HepG2 (cell line): ENCODE measurements at regions not wholly inside any gene's neighbourhood (a gene's known extent, or its start where the extent isn't known, plus 50 kb on each side); places are given as distances from the start of the nearest gene placed in this dataset.

Experiments
- ATAC-seq: fragments of 200-7000 bp; cut with Tn5 transposase; 3 replicates; pipeline ENCODE4 v1.9.1; 2020; ENCODE audit warnings: mild to moderate bottlenecking, moderate library complexity
- BruUV-seq: library from RNA; stranded (reverse); fragments of 400-500 nt; replicated peaks from 2 replicates; lab custom pipeline; 2021; lab: Mats Ljungman, UMichigan
- CTCF ChIA-PET: fragments of 300-600 bp; formaldehyde crosslinking; extraction: SDS; loops from one replicate; lab custom pipeline; 2021; ENCODE audit warnings: low total read pairs, inconsistent platforms, low intra/inter-chr PET ratio; lab: Yijun Ruan, JAX
- POLR2A ChIA-PET: fragments of 350-600 bp; sonication (Branson Sonifier 250); formaldehyde crosslinking; loops from one replicate; lab custom pipeline; 2020; ENCODE audit warnings: antibody characterized with exemption, inconsistent platforms; lab: Yijun Ruan, JAX
- DNase-seq: peaks from one replicate; pipeline ENCODE4 v3.0.0-alpha.2; 2015; ENCODE audit warnings: low spot score
- FAIRE-seq: peaks from 3 replicates; lab custom pipeline; 2011; peaks lifted over from hg19 to GRCh38; lab: Jason Lieb, UNC
- H2AFZ ChIP-seq: one replicate; pipeline ENCODE4 v1.6.1; 2011; ENCODE audit warnings: low read length, inconsistent platforms
- H3K27ac ChIP-seq: fragments of 300-600 bp; 3 replicates; pipeline ENCODE4 v1.8.0; 2011; ENCODE audit warnings: mixed run types, mild to moderate bottlenecking, mixed read lengths, low read length, inconsistent platforms; ENCODE audit not compliant: insufficient read depth; ENCODE audit errors: extremely low read length
- H3K27me3 ChIP-seq, 2 experiments: fragments of 200-600 bp in 1 of 2; 2 replicates in 1 of 2; 3 replicates in 1 of 2; pipeline versions ENCODE4 v1.6.0 to v1.8.0; 2011; ENCODE audit warnings: low read length in 2 of 2, mild to moderate bottlenecking in 2 of 2, moderate library complexity in 2 of 2, inconsistent platforms in 1 of 2; ENCODE audit not compliant: insufficient read depth in 2 of 2, control insufficient read depth in 1 of 2
- H3K36me3 ChIP-seq, 2 experiments: fragments of 200-600 bp in 1 of 2; replicated peaks in 1 of 2; 2 replicates in 1 of 2; 3 replicates in 1 of 2; pipeline versions ENCODE4 v1.5.1 to v1.8.0; 2011; ENCODE audit warnings: low read length in 2 of 2, inconsistent platforms in 1 of 2; ENCODE audit not compliant: insufficient read depth in 2 of 2, control insufficient read depth in 1 of 2
- H3K4me1 ChIP-seq: 2 replicates; pipeline ENCODE4 v1.5.1; 2012; ENCODE audit warnings: low read length, inconsistent platforms; ENCODE audit not compliant: insufficient read depth
- H3K4me2 ChIP-seq: 2 replicates; pipeline ENCODE4 v1.6.0; 2011; ENCODE audit warnings: low read depth, low read length, inconsistent platforms
- H3K4me3 ChIP-seq, 3 experiments: fragments of 200-600 bp in 1 of 3; sonication (generic), shearing (Covaris generic) in 1 of 3; replicated peaks in 1 of 3; 2 replicates each; pipeline ENCODE4 v1.5.1; 2011 to 2016; ENCODE audit warnings: low read length in 3 of 3, inconsistent platforms in 2 of 3, low read depth in 2 of 3, mild to moderate bottlenecking in 2 of 3, control low read depth in 1 of 3, mixed read lengths in 1 of 3; ENCODE audit not compliant: insufficient read depth in 1 of 3
- H3K79me2 ChIP-seq: one replicate; pipeline ENCODE4 v1.6.1; 2011; ENCODE audit warnings: low read length, inconsistent platforms; ENCODE audit not compliant: insufficient read depth
- H3K9ac ChIP-seq: 2 replicates; pipeline ENCODE4 v1.6.0; 2011; ENCODE audit warnings: mild to moderate bottlenecking, low read depth, low read length, inconsistent platforms; ENCODE audit not compliant: insufficient read depth
- H3K9me3 ChIP-seq: 2 replicates; pipeline ENCODE4 v1.5.1; 2012; ENCODE audit warnings: mild to moderate bottlenecking, low read length
- H4K20me1 ChIP-seq: 2 replicates; pipeline ENCODE4 v1.6.0; 2011; ENCODE audit warnings: inconsistent platforms, mild to moderate bottlenecking, low read length, moderate library complexity; ENCODE audit not compliant: insufficient read depth
- AHR ChIP-seq: IDR thresholded peaks from 2 replicates; pipeline ENCODE4 v1.6.1; 2018; ENCODE audit warnings: missing genetic modification reagents, missing compliant biosample characterization
- HMG20B ChIP-seq: conservative IDR thresholded peaks from 2 replicates; pipeline ENCODE4 v1.6.1; 2016; ENCODE audit warnings: missing genetic modification reagents, missing compliant biosample characterization
- JUNB ChIP-seq: sonication (generic); formaldehyde crosslinking; IDR thresholded peaks from 2 replicates; pipeline ENCODE4 v1.8.0; 2022; ENCODE audit warnings: missing genetic modification reagents, mild to moderate bottlenecking, borderline replicate concordance
- KDM4B ChIP-seq: sonication (generic); formaldehyde crosslinking; IDR thresholded peaks from 2 replicates; pipeline ENCODE4 v1.4.0; 2020; ENCODE audit warnings: missing genetic modification reagents
- MIER3 ChIP-seq: IDR thresholded peaks from 2 replicates; pipeline ENCODE4 v1.6.1; 2016; ENCODE audit warnings: missing compliant biosample characterization, borderline replicate concordance
- NCOA2 ChIP-seq: sonication (generic); formaldehyde crosslinking; IDR thresholded peaks from 2 replicates; pipeline ENCODE4 v1.8.0; 2022; ENCODE audit warnings: inconsistent platforms
- NR2F1 ChIP-seq, 2 experiments: fragments of 450-650 bp in 1 of 2; formaldehyde crosslinking in 1 of 2; IDR thresholded peaks; 2 replicates each; pipeline versions ENCODE4 v1.5.0 to v1.6.1; 2016 to 2020; ENCODE audit warnings: mild to moderate bottlenecking in 1 of 2, missing compliant biosample characterization in 1 of 2, missing genetic modification reagents in 1 of 2, moderate library complexity in 1 of 2
- SRF ChIP-seq: IDR thresholded peaks from 2 replicates; pipeline ENCODE4 v1.6.1; 2011; ENCODE audit warnings: mild to moderate bottlenecking, low read depth, low read length, moderate library complexity
- ZFP41 ChIP-seq: sonication (generic); formaldehyde crosslinking; IDR thresholded peaks from 2 replicates; pipeline ENCODE4 v1.4.0; 2020; ENCODE audit warnings: mild to moderate bottlenecking, missing genetic modification reagents, borderline replicate concordance
- ZNF180 ChIP-seq: sonication (generic); formaldehyde crosslinking; IDR thresholded peaks from 2 replicates; pipeline ENCODE4 v1.4.0; 2020; ENCODE audit warnings: low read depth, missing genetic modification reagents, borderline replicate concordance
- ZNF607 ChIP-seq: sonication (generic); formaldehyde crosslinking; IDR thresholded peaks from 2 replicates; pipeline ENCODE4 v1.5.1; 2020; ENCODE audit warnings: missing genetic modification reagents, mild to moderate bottlenecking, borderline replicate concordance
- ZNF766 ChIP-seq: sonication (generic); formaldehyde crosslinking; IDR thresholded peaks from 2 replicates; pipeline ENCODE4 v1.5.0; 2020; ENCODE audit warnings: missing genetic modification reagents, borderline replicate concordance
- WGBS: methylation state at CpG from one replicate; pipeline ENCODE4 v1.1.6; 2017; ENCODE audit warnings: low lambda C conversion rate; 5-methylcytosine and 5-hydroxymethylcytosine counted together
- in situ Hi-C: cut with HindIII; loops from 2 replicates; pipeline ENCODE4 v1.10.0; 2017; ENCODE audit warnings: low pct_unique_long_range_greater_than_20kb; ENCODE audit not compliant: extremely low pct_ligation_motif_present
- intact Hi-C: fragments of 100-400 bp; cut with micrococcal nuclease; formaldehyde crosslinking; loops from one replicate; pipeline ENCODE4 v1.10.0; 2022; ENCODE audit not compliant: unreplicated experiment

GRCh38 chr18:44543387-44543786 lies 137.3 kb upstream of the SETBP1 start:
- ATAC-seq (no peak), FAIRE-seq (no peak)
- Histone ChIP-seq H3K36me3 (no peaks in the 10 kb centered on the region), H3K79me2 (no peaks in the 10 kb centered on the region), H3K9me3 (no peaks in the 10 kb centered on the region; the same call in 1 of the 2 replicates)
- no TSS peak for BruUV-seq
- 27% methylated on average over 2 of the region's 2 CpGs for WGBS
- no peak for TF ChIP-seq ZNF607 (CRISPR knock-in tag)
- TF ChIP-seq NCOA2: no peak
- TF ChIP-seq MIER3 (CRISPR knock-in tag): no peak
- no peak for TF ChIP-seq JUNB (CRISPR knock-in tag)
- no peak for TF ChIP-seq SRF
- no peak for TF ChIP-seq ZNF180 (CRISPR knock-in tag)
- TF ChIP-seq, all 625 proteins: peak for 0
- Histone ChIP-seq H3K4me3 (no peak overlapping the region), H2AFZ (no peak overlapping the region), H3K27me3 (no peaks in the 10 kb centered on the region), H3K4me1 (no peaks in the 10 kb centered on the region), H4K20me1 (no peaks in the 10 kb centered on the region), H3K4me2 (no peak overlapping the region), H3K27ac (no peak overlapping the region), H3K9ac (no peak overlapping the region)
- intact Hi-C loops (no loop called here), in situ Hi-C loops (no loop called here)
- CTCF ChIA-PET: no interaction called here
- no peak for DNase-seq
- POLR2A ChIA-PET: no interaction called here

DNA sequence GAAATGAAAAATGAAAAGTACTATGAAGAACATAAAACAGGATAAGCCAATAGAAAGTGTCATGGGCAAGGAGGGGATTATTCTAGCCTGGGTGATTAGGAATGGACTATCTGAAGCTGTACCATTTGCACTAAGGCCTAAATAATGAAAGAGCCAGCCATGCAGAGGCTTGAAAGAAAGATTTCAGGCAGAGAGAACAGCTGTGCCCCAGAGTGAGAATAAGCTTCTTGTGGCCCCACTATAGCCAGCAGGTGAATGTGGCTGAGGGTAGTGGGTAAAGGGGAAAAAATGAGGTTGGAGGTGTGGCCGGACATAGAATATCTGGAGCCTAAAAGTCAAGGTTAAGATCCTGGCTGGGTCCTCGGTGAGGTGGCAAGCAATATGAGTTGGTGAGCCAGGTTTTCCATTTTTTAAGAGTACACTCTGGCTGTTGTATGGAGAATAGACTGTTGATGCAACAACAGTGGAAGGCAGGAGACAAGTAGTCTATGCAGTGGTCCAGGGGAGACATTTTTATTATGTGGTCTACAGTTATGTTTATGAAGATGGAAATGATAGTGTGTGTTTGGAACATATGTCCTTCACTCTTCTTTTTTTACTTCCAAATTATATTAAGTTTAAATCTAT lies 135.2 kb upstream of the SETBP1 start:
- TF ChIP-seq AHR (CRISPR knock-in tag): no peak
- TF ChIP-seq ZNF766: no peak
- no peak for TF ChIP-seq HMG20B (CRISPR knock-in tag)
- no peak for TF ChIP-seq ZFP41
- TF ChIP-seq NR2F1 (CRISPR knock-in tag; IDR thresholded peaks at IDR 0.05): no peak
- no peak for TF ChIP-seq KDM4B (CRISPR knock-in tag)
- TF ChIP-seq, all 625 proteins: peak for 0
- DNase-seq: no peak
- intact Hi-C loops (no loop called here), in situ Hi-C loops (no loop called here)
- ChIA-PET POLR2A (no interaction called here), CTCF (no interaction called here)
- Histone ChIP-seq H4K20me1 (no peaks in the 10 kb centered on the region), H3K4me1 (no peaks in the 10 kb centered on the region), H3K27ac (no peak overlapping the region), H3K36me3 (no peaks in the 10 kb centered on the region), H3K79me2 (no peaks in the 10 kb centered on the region), H3K4me2 (no peak overlapping the region), H2AFZ (no peak overlapping the region), H3K9me3 (no peaks in the 10 kb centered on the region), H3K9ac (no peak overlapping the region), H3K27me3 (no peaks in the 10 kb centered on the region), H3K4me3 (no peak overlapping the region)
- no peak for ATAC-seq
- BruUV-seq: no TSS peak
- 21% methylated on average over 2 of the region's 2 CpGs for WGBS
- FAIRE-seq: no peak
